AG04450 (cell line): ENCODE measurements at regions not wholly inside any gene's neighbourhood (a gene's known extent, or its start where the extent isn't known, plus 50 kb on each side); places are given as distances from the start of the nearest gene placed in this dataset.

Experiments
- CTCF ChIA-PET: fragments of 300-600, 350-600 bp; formaldehyde crosslinking; extraction: SDS; loops from one replicate; lab custom pipeline; 2022; ENCODE audit warnings: antibody characterized with exemption, inconsistent platforms; lab: Charles Lee
- POLR2A ChIA-PET: fragments of 350-600 bp; formaldehyde crosslinking; extraction: SDS; loops from one replicate; lab custom pipeline; 2021; ENCODE audit warnings: antibody characterized with exemption, inconsistent platforms; lab: Yijun Ruan, JAX
- DNase-seq: peaks from one replicate; pipeline ENCODE4 v3.0.0-alpha.2; 2011; ENCODE audit warnings: low read depth, low spot score
- H3K27ac ChIP-seq: one replicate; pipeline ENCODE4 v1.5.1; 2012; ENCODE audit warnings: low read depth, low read length, control low read depth
- H3K27me3 ChIP-seq: one replicate; pipeline ENCODE4 v1.6.0; 2012; ENCODE audit warnings: low read length; ENCODE audit not compliant: control insufficient read depth, insufficient read depth
- H3K4me3 ChIP-seq: 2 replicates; pipeline ENCODE4 v1.5.1; 2011; ENCODE audit warnings: mild to moderate bottlenecking, low read depth, low read length, control low read depth
- H3K9me3 ChIP-seq: 2 replicates; pipeline ENCODE4 v1.5.1; 2012; ENCODE audit warnings: low read length; ENCODE audit not compliant: control insufficient read depth, insufficient read depth
- TF ChIP-seq, protein P1 (sequence below): IDR thresholded peaks from 2 replicates; pipeline ENCODE4 v1.5.1; 2011; ENCODE audit warnings: low read depth, low read length, control low read depth, inconsistent platforms

DNA sequence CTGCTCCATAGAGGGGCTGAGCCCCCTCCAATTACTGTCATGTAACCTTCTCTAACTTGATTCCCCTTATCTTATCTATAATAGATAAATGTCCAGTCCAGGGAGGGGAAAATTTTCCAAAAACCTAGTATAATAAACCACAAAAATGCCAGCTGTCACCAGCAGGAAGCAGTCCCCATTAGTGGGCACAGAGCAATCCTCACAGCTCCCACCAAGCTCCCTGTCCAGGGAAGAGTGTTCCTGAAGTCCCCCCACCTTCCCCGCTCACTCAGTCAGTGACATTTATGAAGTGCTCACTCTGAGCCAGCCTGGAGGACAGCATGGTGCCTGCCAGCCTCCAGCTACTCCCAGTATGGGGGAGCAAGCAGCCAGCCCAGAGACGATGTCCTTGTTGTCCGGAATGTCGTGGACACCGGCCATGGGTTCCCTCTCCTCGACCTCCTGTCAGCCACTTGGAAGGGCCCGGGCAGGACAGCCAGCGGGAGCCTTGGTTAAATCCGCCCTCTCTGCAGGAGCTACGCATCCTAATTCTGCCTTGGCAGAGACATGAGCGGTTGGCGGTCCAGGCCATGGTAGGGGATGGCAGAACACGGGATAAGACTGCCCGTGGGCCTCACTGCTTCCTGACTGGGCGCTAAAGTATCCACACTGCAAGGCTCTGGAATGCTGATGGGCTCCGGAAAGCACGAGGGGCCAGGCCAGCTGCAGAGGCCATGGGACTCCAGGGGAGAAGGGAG is 102.0 kb upstream of the CDH5 start:
- Histone ChIP-seq H3K27me3 (no peaks in the 10 kb centered on the region), H3K27ac (no peak overlapping the region), H3K4me3 (no peak overlapping the region), H3K9me3 (no peaks in the 10 kb centered on the region; the same call in 1 of the 2 replicates)
- ChIA-PET CTCF (interaction anchor here (1.3 kb wide), 1 partner anchor 76 kb away, joined by 4 read pairs; no protein-coding TSS in a partner anchor), POLR2A (interaction anchor here (1.0 kb wide), 1 partner anchor 14 kb away, joined by 3 read pairs; no protein-coding TSS in a partner anchor)
- DNase-seq, result no peak
- TF ChIP-seq, protein P1, sequence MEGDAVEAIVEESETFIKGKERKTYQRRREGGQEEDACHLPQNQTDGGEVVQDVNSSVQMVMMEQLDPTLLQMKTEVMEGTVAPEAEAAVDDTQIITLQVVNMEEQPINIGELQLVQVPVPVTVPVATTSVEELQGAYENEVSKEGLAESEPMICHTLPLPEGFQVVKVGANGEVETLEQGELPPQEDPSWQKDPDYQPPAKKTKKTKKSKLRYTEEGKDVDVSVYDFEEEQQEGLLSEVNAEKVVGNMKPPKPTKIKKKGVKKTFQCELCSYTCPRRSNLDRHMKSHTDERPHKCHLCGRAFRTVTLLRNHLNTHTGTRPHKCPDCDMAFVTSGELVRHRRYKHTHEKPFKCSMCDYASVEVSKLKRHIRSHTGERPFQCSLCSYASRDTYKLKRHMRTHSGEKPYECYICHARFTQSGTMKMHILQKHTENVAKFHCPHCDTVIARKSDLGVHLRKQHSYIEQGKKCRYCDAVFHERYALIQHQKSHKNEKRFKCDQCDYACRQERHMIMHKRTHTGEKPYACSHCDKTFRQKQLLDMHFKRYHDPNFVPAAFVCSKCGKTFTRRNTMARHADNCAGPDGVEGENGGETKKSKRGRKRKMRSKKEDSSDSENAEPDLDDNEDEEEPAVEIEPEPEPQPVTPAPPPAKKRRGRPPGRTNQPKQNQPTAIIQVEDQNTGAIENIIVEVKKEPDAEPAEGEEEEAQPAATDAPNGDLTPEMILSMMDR, result no peak

- Histone ChIP-seq H3K9me3 (no peaks in the 10 kb centered on the region; the same call in 1 of the 2 replicates), H3K4me3 (no peak overlapping the region), H3K27ac (no peak overlapping the region), H3K27me3 (no peaks in the 10 kb centered on the region)
- ChIA-PET CTCF (no interaction called here), POLR2A (no interaction called here)
- TF ChIP-seq, protein P1, result no peak
- no peak for DNase-seq
These were observed 102.5 kb upstream of the CDH5 start for GRCh38 chr16:66263973-66264310.

DNA sequence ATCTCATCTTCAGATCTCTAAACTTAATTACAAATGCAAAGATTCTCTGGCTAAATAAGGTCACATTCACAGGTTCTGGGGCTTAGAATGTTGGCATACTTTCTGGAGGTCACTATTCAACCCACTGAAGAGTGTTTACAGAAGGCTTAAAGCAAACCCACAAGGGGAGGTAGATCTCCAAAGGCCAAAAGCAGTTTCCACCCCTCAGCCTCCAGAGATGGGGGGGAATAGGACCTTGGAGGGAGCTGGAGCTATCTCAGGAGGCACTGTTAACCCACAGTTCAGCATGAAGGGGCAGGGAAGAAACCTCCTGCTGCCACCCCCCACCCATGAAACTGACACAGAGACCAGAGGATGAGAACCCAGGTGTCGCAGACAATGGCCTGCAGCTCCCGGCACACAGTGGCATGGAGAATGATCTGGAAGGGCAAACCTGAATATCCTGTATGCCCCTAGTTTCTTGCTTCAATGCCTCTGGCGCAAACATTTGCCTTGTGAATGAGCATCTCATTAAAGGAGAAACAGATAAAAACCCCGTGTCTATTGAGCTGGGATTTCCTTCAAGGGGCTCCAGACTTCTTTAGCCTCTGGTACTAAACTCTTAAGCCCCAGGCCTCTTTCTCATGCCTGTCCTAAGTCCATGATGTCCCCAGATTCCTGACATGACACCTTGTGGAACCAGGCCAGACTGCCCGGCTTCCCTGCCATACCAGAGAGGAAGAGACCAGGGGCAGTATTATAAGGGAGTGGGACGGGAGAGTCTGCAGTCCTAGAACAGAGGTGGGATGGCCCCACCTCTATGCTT is 103.1 kb upstream of the CDH5 start:
- no peak overlapping the region for H3K4me3 ChIP-seq
- H3K27me3 ChIP-seq, result no peaks in the 10 kb centered on the region
- ChIA-PET CTCF (no interaction called here), POLR2A (no interaction called here)
- H3K27ac ChIP-seq, result no peak overlapping the region
- TF ChIP-seq, protein P1, result no peak
- no peak for DNase-seq
- no peaks in the 10 kb centered on the region; the same call in 1 of the 2 replicates for H3K9me3 ChIP-seq

DNA sequence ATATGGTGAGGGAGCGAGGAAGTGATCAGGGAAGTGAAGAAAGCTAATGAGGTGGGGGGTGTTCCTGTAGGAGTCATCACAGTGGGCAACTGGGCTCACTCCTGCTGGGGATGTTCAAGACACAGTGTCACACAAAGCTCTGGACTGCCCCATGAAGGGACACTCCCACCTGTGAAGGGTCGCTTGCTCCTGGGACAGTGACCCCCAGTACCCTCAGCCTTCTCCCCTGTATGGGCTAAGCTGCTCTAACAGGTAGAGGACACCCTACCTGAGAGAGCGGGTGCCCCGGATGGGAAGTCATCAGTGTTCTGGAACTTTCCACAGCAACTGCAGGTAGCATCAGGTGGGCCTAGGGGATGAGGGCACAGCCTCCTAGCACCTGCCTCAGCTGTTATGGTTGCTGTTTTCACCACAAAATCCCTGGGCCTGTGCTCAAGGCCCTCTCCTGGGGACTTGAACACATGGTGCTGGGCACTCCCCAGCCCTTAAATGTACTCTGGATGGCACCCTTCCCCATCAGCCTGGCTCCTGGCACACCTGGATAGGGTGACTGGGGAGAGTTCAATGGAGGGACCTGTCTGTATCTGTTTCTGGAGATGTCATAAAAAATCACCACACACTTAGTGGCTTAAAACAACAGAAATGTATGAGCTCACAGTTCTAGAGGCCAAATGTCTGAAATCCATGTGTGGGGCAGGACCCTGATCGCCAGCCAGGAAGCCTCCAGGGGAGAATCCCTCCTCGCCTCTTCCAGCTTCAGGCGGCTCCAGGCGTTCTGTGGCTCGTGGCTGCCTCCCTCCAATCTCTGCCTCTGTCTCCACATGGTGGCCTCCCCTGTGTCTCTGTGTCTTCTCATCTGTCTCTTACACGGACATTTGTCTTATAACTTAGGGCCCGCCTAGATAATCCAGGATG is 104.0 kb upstream of the CDH5 start:
- POLR2A ChIA-PET, result no interaction called here
- TF ChIP-seq, protein P1, result no peak
- Histone ChIP-seq H3K4me3 (no peak overlapping the region), H3K27me3 (no peaks in the 10 kb centered on the region), H3K27ac (no peak overlapping the region), H3K9me3 (no peaks in the 10 kb centered on the region; the same call in 1 of the 2 replicates)
- CTCF ChIA-PET, result no interaction called here
- no peak for DNase-seq
